Psoas muscle (tissue), 7 donors: ENCODE measurements at regions not wholly inside any gene's neighbourhood (a gene's known extent, or its start where the extent isn't known, plus 50 kb on each side); places are given as distances from the start of the nearest gene placed in this dataset.

ENCODE experiments used
- ATAC-seq, 4 donors: fragments of 200-7000 bp; cut with Tn5 transposase; one replicate each; pipeline ENCODE4 v1.9.1; 2020; ENCODE audit warnings: moderate library complexity in 3 of 4, mild to moderate bottlenecking in 2 of 4
- DNase-seq, 2 donors: peaks; one replicate each; pipeline ENCODE4 v3.0.0-alpha.2; 2020
- H3K27ac ChIP-seq: fragments of 200-600 bp; one replicate; pipeline ENCODE4 v1.8.0; 2022
- H3K27me3 ChIP-seq, 3 donors: fragments of 200-600 bp in 1 of 3; one replicate each; pipeline versions ENCODE4 v1.6.1 to v1.8.0; 2013 to 2022; ENCODE audit warnings: low read length in 2 of 3, mild to moderate bottlenecking in 2 of 3, moderate library complexity in 1 of 3; ENCODE audit not compliant: insufficient read depth in 3 of 3
- H3K36me3 ChIP-seq, 2 donors: fragments of 200-600 bp in 1 of 2; one replicate each; pipeline versions ENCODE4 v1.6.1 to v1.8.0; 2013 to 2022; ENCODE audit warnings: low read depth in 1 of 2, mild to moderate bottlenecking in 1 of 2, moderate library complexity in 1 of 2; ENCODE audit not compliant: insufficient read depth in 1 of 2
- H3K4me1 ChIP-seq: fragments of 200-600 bp; one replicate; pipeline ENCODE4 v1.8.0; 2022
- H3K4me3 ChIP-seq: fragments of 200-600 bp; one replicate; pipeline ENCODE4 v1.8.0; 2022; ENCODE audit warnings: mild to moderate bottlenecking
- H3K9me3 ChIP-seq: fragments of 200-600 bp; one replicate; pipeline ENCODE4 v1.8.0; 2022
- WGBS, 3 donors: extraction: QIAGEN DNeasy Blood & Tissue Kit; methylation state at CpG; one replicate each; pipeline versions ENCODE4 v1.1.6 to v1.1.7; 2013; 5-methylcytosine and 5-hydroxymethylcytosine counted together
- intact Hi-C, 2 donors: fragments of 100-400 bp; cut with DNase I; formaldehyde crosslinking; loops; one replicate each; pipeline versions ENCODE4 v1.11.0 to v1.14.2; 2022
- TF ChIP-seq, protein P1 (sequence below): fragments of 200-600 bp; IDR thresholded peaks from one replicate; pipeline ENCODE4 v1.8.0; 2022; ENCODE audit warnings: antibody characterized with exemption
- donor health status: healthy with polysubstance abuse.
- donor health status: DM: no; HTN: no; CAD: no; lungs with moderate emphysema.
- donor health status: Bipolar disorder and iron deficiency.
- donor health status: healthy.
- donor health status: DM: yes; HTN: yes; CAD: no.
- donor health status: DM: no; HTN: no; CAD: no.
- donor health status: DM: yes; HTN: yes; CAD: no.

DNA sequence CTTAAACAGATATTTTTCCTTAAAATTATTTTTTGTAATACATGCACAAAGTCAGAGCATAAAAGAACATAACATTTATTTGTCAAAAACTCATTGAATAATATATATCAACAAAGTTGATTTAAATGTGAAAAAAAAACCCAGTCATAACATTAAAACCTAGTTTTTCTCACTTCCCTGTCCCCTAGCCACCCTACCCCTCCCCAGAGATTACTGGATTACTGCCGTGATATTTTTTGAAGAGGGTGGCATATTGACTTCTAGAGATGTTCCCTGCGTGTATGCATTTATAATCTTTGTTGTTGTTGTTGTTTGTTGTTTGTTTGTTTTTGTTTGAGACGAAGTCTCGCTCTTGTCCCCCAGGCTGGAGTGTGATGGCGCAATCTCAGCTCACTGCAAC, 52.4 kb upstream of the ARMC2 start:
- Histone ChIP-seq H3K27me3 (no peaks in the 10 kb centered on the region), H3K27ac (no peak overlapping the region), H3K36me3 (no peaks in the 10 kb centered on the region), H3K4me3 (no peak overlapping the region), H3K9me3 (no peaks in the 10 kb centered on the region), H3K4me1 (peaks cover 16% of the 10 kb centered on the region)
- intact Hi-C loops, result no loop called here
- no peak for DNase-seq
- TF ChIP-seq, protein P1, sequence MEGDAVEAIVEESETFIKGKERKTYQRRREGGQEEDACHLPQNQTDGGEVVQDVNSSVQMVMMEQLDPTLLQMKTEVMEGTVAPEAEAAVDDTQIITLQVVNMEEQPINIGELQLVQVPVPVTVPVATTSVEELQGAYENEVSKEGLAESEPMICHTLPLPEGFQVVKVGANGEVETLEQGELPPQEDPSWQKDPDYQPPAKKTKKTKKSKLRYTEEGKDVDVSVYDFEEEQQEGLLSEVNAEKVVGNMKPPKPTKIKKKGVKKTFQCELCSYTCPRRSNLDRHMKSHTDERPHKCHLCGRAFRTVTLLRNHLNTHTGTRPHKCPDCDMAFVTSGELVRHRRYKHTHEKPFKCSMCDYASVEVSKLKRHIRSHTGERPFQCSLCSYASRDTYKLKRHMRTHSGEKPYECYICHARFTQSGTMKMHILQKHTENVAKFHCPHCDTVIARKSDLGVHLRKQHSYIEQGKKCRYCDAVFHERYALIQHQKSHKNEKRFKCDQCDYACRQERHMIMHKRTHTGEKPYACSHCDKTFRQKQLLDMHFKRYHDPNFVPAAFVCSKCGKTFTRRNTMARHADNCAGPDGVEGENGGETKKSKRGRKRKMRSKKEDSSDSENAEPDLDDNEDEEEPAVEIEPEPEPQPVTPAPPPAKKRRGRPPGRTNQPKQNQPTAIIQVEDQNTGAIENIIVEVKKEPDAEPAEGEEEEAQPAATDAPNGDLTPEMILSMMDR, result no peak
- 88 to 94% (median 92%) methylated on average over 5 of the region's 5 CpGs for WGBS, 3 donors
- no peak for ATAC-seq

DNA sequence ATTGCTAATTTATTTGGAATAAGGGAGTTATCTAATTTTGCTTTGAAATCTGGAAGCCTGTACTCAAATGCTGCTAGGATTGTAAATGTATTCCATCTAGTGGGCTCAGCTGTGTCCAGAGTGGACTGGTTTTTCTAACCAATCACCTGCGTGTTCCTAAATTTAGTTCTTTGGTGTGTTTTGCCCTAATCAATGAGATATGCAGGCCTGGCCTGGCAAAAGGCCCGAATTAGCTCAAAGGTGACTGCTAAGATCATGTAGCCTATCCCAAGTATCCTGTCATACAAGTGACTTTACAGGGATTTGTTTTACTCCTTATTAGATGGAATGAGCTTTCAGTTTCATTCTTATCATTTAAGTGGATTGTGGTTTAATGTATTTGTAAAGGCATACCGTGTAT, 51.3 kb upstream of the ARMC2 start:
- 64 to 85% (median 81%) methylated on average over 3 of the region's 3 CpGs for WGBS, 3 donors
- H3K36me3 ChIP-seq, result no peaks in the 10 kb centered on the region
- H3K9me3 ChIP-seq, result no peaks in the 10 kb centered on the region
- TF ChIP-seq, protein P1, result no peak
- H3K27ac ChIP-seq, result no peak overlapping the region
- no peaks in the 10 kb centered on the region for H3K27me3 ChIP-seq
- peaks cover 24% of the 10 kb centered on the region for H3K4me1 ChIP-seq
- no peak overlapping the region for H3K4me3 ChIP-seq
- ATAC-seq (no peak), DNase-seq (no peak)
- intact Hi-C loops, result no loop called here

DNA sequence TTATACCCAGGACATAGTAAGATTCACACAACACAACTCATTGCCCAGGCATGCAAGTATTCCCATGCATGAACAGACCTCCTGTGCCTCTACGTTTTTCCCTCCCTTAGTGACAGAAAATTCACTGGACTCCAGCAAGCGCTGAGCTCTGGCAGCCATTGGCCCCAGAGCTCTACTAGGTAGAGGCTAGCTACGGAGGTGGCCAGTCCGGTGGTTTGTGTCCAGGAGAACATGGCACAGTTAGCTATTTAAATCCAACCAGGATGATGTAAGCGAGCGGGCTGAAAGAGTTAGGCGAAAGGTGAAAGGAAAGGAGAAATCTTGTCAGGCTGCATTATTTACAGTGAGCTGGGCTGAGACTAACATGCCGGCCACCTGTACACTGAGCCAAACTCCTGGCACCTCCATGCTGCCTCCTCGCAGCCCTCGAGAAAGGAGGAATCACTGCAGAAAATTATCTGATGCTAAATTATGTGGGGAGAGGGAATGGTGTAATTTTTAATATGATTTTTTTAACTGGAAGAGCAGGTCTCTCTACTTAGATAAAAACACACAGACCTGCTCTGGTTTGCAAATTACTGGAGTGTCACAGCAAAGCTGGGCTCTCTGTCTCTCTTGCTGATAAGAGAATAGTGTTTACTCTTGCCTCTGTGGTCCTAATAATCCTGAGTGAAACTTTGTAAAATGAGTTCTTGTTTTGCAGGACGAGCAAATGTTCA, 50.1 kb upstream of the ARMC2 start:
- no peak for ATAC-seq
- H3K36me3 ChIP-seq, result no peaks in the 10 kb centered on the region
- peaks cover 24% of the 10 kb centered on the region for H3K4me1 ChIP-seq
- WGBS, 3 donors, result 72 to 81% (median 75%) methylated on average over 11 of the region's 11 CpGs
- no peaks in the 10 kb centered on the region for H3K9me3 ChIP-seq
- H3K27ac ChIP-seq, result no peak overlapping the region
- no peak for DNase-seq
- intact Hi-C loops, result no loop called here
- no peaks in the 10 kb centered on the region for H3K27me3 ChIP-seq
- H3K4me3 ChIP-seq, result no peak overlapping the region
- TF ChIP-seq, protein P1, result no peak
